IMR-90 (cell line): ENCODE measurements at regions not wholly inside any gene's neighbourhood (a gene's known extent, or its start where the extent isn't known, plus 50 kb on each side); places are given as distances from the start of the nearest gene placed in this dataset.

Source experiments
- ATAC-seq: fragments of 200-7000 bp; cut with Tn5 transposase; 2 replicates; pipeline ENCODE4 v1.9.1; 2020; ENCODE audit warnings: low read depth, mild to moderate bottlenecking, moderate library complexity
- BruUV-seq: library from RNA; stranded (reverse); fragments of 400-500 nt; replicated peaks from 2 replicates; lab custom pipeline; 2021; lab: Mats Ljungman, UMichigan
- CTCF ChIA-PET: fragments of 300-600 bp; formaldehyde crosslinking; extraction: SDS; loops from one replicate; lab custom pipeline; 2021; ENCODE audit warnings: antibody characterized with exemption; lab: Yijun Ruan, JAX
- POLR2A ChIA-PET: fragments of 300-600 bp; sonication (Branson Sonifier 250); formaldehyde crosslinking; loops from one replicate; lab custom pipeline; 2022; ENCODE audit warnings: antibody characterized with exemption; ENCODE audit not compliant: unreplicated experiment; lab: Charles Lee
- DNase-seq: peaks from one replicate; pipeline ENCODE4 v3.0.0; 2013
- H2AFZ ChIP-seq: replicated peaks from 2 replicates; pipeline ENCODE3; 2013; ENCODE audit warnings: low read length, mild to moderate bottlenecking; ENCODE audit not compliant: poor library complexity
- H2AK5ac ChIP-seq: 2 replicates; pipeline ENCODE4 v1.6.1; 2013; ENCODE audit warnings: low read depth, low read length, inconsistent platforms
- H2AK9ac ChIP-seq: replicated peaks from 2 replicates; pipeline ENCODE3; 2013; ENCODE audit warnings: mild to moderate bottlenecking, low read depth, low read length, moderate library complexity; ENCODE audit not compliant: poor library complexity
- H2BK120ac ChIP-seq: 2 replicates; pipeline ENCODE4 v1.6.1; 2013; ENCODE audit warnings: low read depth, low read length, inconsistent platforms
- H2BK15ac ChIP-seq: 3 replicates; pipeline ENCODE4 v1.6.1; 2013; ENCODE audit warnings: low read depth, low read length, inconsistent platforms
- H2BK20ac ChIP-seq: 2 replicates; pipeline ENCODE4 v1.6.1; 2013; ENCODE audit warnings: low read depth, mild to moderate bottlenecking, inconsistent platforms, low read length, moderate library complexity
- H2BK5ac ChIP-seq: 2 replicates; pipeline ENCODE4 v1.6.1; 2013; ENCODE audit warnings: mild to moderate bottlenecking, low read depth, low read length, inconsistent platforms; ENCODE audit not compliant: poor library complexity, severe bottlenecking
- H3K14ac ChIP-seq: replicated peaks from 2 replicates; pipeline ENCODE4 v1.6.1; 2013; ENCODE audit warnings: low read depth, low read length, inconsistent platforms
- H3K18ac ChIP-seq: 2 replicates; pipeline ENCODE4 v1.6.1; 2013; ENCODE audit warnings: low read depth, low read length, control low read depth
- H3K23ac ChIP-seq: 2 replicates; pipeline ENCODE4 v1.6.1; 2013; ENCODE audit warnings: low read depth, low read length, inconsistent platforms
- H3K27ac ChIP-seq: 2 replicates; pipeline ENCODE4 v1.5.1; 2013; ENCODE audit warnings: mild to moderate bottlenecking, control low read depth, low read length; ENCODE audit not compliant: insufficient read depth
- H3K27me3 ChIP-seq: 2 replicates; pipeline ENCODE4 v1.6.1; 2013; ENCODE audit warnings: low read length; ENCODE audit not compliant: control insufficient read depth, insufficient read depth
- H3K36me3 ChIP-seq: 2 replicates; pipeline ENCODE4 v1.6.1; 2013; ENCODE audit warnings: low read length, mixed read lengths; ENCODE audit not compliant: control insufficient read depth, insufficient read depth
- H3K4ac ChIP-seq: 2 replicates; pipeline ENCODE4 v1.6.1; 2013; ENCODE audit warnings: low read depth, low read length, inconsistent platforms
- H3K4me1 ChIP-seq: 2 replicates; pipeline ENCODE4 v1.6.1; 2013; ENCODE audit warnings: low read length, mixed read lengths; ENCODE audit not compliant: control insufficient read depth, insufficient read depth
- H3K4me2 ChIP-seq: 2 replicates; pipeline ENCODE4 v1.6.1; 2013; ENCODE audit warnings: low read depth, mild to moderate bottlenecking, control low read depth, low read length, moderate library complexity
- H3K4me3 ChIP-seq: 2 replicates; pipeline ENCODE4 v1.5.1; 2013; ENCODE audit warnings: low read depth, mild to moderate bottlenecking, control low read depth, low read length, moderate library complexity; ENCODE audit not compliant: insufficient read depth
- H3K56ac ChIP-seq: 2 replicates; pipeline ENCODE4 v1.6.1; 2013; ENCODE audit warnings: low read length, inconsistent platforms; ENCODE audit not compliant: insufficient read depth; ENCODE audit errors: extremely low read depth
- H3K79me1 ChIP-seq, 2 experiments: 2 replicates each; pipeline ENCODE4 v1.6.1; 2013; ENCODE audit warnings: low read length in 2 of 2, inconsistent platforms in 1 of 2, low read depth in 1 of 2
- H3K9ac ChIP-seq: 2 replicates; pipeline ENCODE4 v1.6.1; 2013; ENCODE audit warnings: low read depth, low read length, control low read depth
- H3K9me1 ChIP-seq: 2 replicates; pipeline ENCODE4 v1.6.1; 2013; ENCODE audit warnings: low read length, inconsistent platforms; ENCODE audit not compliant: insufficient read depth
- H3K9me3 ChIP-seq: 2 replicates; pipeline ENCODE4 v1.6.1; 2013; ENCODE audit warnings: low read length; ENCODE audit not compliant: control insufficient read depth, insufficient read depth
- H4K20me1 ChIP-seq: 2 replicates; pipeline ENCODE4 v1.6.1; 2013; ENCODE audit warnings: low read length, inconsistent platforms; ENCODE audit not compliant: insufficient read depth
- H4K5ac ChIP-seq: 2 replicates; pipeline ENCODE4 v1.6.1; 2013; ENCODE audit warnings: mild to moderate bottlenecking, low read depth, low read length, control low read depth
- H4K8ac ChIP-seq, 2 experiments: 2 replicates each; pipeline ENCODE4 v1.6.1; 2013; ENCODE audit warnings: low read depth in 2 of 2, low read length in 2 of 2, control low read depth in 1 of 2, inconsistent platforms in 1 of 2
- H4K91ac ChIP-seq: 2 replicates; pipeline ENCODE4 v1.6.1; 2013; ENCODE audit warnings: low read depth, low read length, inconsistent platforms; ENCODE audit not compliant: insufficient read depth
- MAZ ChIP-seq: IDR thresholded peaks from 2 replicates; pipeline ENCODE4 v1.6.1; 2012; ENCODE audit warnings: low read depth, mild to moderate bottlenecking, low read length, improper control_type of control experiment, moderate library complexity, borderline replicate concordance
- WGBS, 2 experiments: methylation state at CpG; one replicate each; pipeline versions ENCODE4 v1.1.5 to v1.1.7; 2013; ENCODE audit warnings: missing lambda C conversion rate in 2 of 2; ENCODE audit not compliant: insufficient read length in 1 of 2; ENCODE audit errors: extremely low coverage in 2 of 2; 5-methylcytosine and 5-hydroxymethylcytosine counted together
- dilution Hi-C: fragments of 300-500 bp; cut with HindIII; formaldehyde crosslinking; loops from one replicate; pipeline ENCODE4 v1.14.3; 2018; ENCODE audit warnings: low sequenced_read_pairs; ENCODE audit not compliant: unreplicated experiment
- in situ Hi-C: fragments of 300-500 bp; cut with MboI; formaldehyde crosslinking; loops from 3 replicates; pipeline ENCODE4 v1.14.3; 2019; ENCODE audit warnings: low sequenced_read_pairs, inconsistent platforms, mixed read lengths
- intact Hi-C: fragments of 100-400 bp; cut with micrococcal nuclease; formaldehyde crosslinking; loops from 2 replicates; pipeline ENCODE4 v1.10.0; 2022

GRCh38 chr1:189216886-189217285, 1260.8 kb downstream of the BRINP3 start:
- Histone ChIP-seq H2BK5ac (no peak overlapping the region), H3K4me1 (no peaks in the 10 kb centered on the region), H3K23ac (no peak overlapping the region), H3K14ac (no peak overlapping the region), H3K9me3 (no peaks in the 10 kb centered on the region), H3K27ac (no peak overlapping the region), H3K18ac (no peak overlapping the region), H4K8ac (no peak overlapping the region), H4K20me1 (no peaks in the 10 kb centered on the region), H2BK120ac (no peak overlapping the region), H2AK5ac (no peak overlapping the region), H3K27me3 (no peaks in the 10 kb centered on the region), H2AK9ac (no peak overlapping the region), H2BK15ac (no peak overlapping the region), H2AFZ (no peak overlapping the region), H3K9me1 (no peaks in the 10 kb centered on the region), H3K4me3 (no peak overlapping the region), H3K4me2 (no peak overlapping the region), H4K5ac (no peak overlapping the region), H3K9ac (no peak overlapping the region), H3K36me3 (no peaks in the 10 kb centered on the region), H3K4ac (no peak overlapping the region), H3K56ac (no peak overlapping the region), H2BK20ac (no peak overlapping the region), H3K79me1 (no peaks in the 10 kb centered on the region), H4K91ac (no peak overlapping the region)
- in situ Hi-C loops: no loop called here
- POLR2A ChIA-PET: no interaction called here
- no CpG with 5 or more reads among the region's 1 CpG for WGBS, 2 experiments
- DNase-seq (no peak), ATAC-seq (no peak)
- dilution Hi-C loops: no loop called here
- intact Hi-C loops: no loop called here
- TF ChIP-seq MAZ: no peak
- no TSS peak for BruUV-seq
- CTCF ChIA-PET: no interaction called here
